Heart right ventricle (tissue), 16 donors: ENCODE measurements at regions not wholly inside any gene's neighbourhood (a gene's known extent, or its start where the extent isn't known, plus 50 kb on each side); places are given as distances from the start of the nearest gene placed in this dataset.
A peak's percentile ranks its signal among the peaks of the same experiment; 100 is the strongest.

ENCODE experiments used
- ATAC-seq, 8 donors: fragments of 200-7000 bp; cut with Tn5 transposase; one replicate each; pipeline ENCODE4 v1.9.1; 2020; ENCODE audit warnings: mild to moderate bottlenecking in 8 of 8, moderate library complexity in 8 of 8, moderate number of reproducible peaks in 1 of 8
- DNase-seq, 2 donors: peaks; one replicate each; pipeline ENCODE4 v3.0.0-alpha.2; 2020
- H3K27ac ChIP-seq, 10 donors: fragments of 200-600 bp; sonication (generic) in 2 of 10; one replicate each; pipeline versions ENCODE4 v1.5.0 to v1.8.0; 2020 to 2022; ENCODE audit warnings: mild to moderate bottlenecking in 3 of 10
- H3K27me3 ChIP-seq, 7 donors: fragments of 200-600 bp; one replicate each; pipeline ENCODE4 v1.8.0; 2021 to 2022; ENCODE audit warnings: mild to moderate bottlenecking in 2 of 7
- H3K36me3 ChIP-seq, 9 donors: fragments of 200-600 bp; sonication (generic) in 1 of 9; one replicate each; pipeline versions ENCODE4 v1.5.0 to v1.8.0; 2020 to 2022; ENCODE audit warnings: mild to moderate bottlenecking in 2 of 9
- H3K4me1 ChIP-seq, 9 donors: fragments of 200-600 bp; sonication (generic) in 1 of 9; one replicate each; pipeline versions ENCODE4 v1.5.0 to v1.8.0; 2020 to 2022; ENCODE audit warnings: mild to moderate bottlenecking in 4 of 9
- H3K4me3 ChIP-seq, 10 donors: fragments of 200-600 bp; sonication (generic) in 2 of 10; one replicate each; pipeline versions ENCODE4 v1.5.0 to v1.8.0; 2020 to 2022; ENCODE audit warnings: mild to moderate bottlenecking in 7 of 10, moderate library complexity in 2 of 10
- H3K9me3 ChIP-seq, 11 donors: fragments of 200-600 bp in 10 of 11; sonication (generic) in 2 of 11; one replicate each; pipeline versions ENCODE4 v1.5.0 to v1.8.0; 2013 to 2022; ENCODE audit warnings: mild to moderate bottlenecking in 2 of 11, control low read depth in 1 of 11, moderate library complexity in 1 of 11
- WGBS, 2 donors: extraction: QIAGEN DNeasy Blood & Tissue Kit; methylation state at CpG; one replicate each; pipeline ENCODE4 v1.1.7; 2013; ENCODE audit warnings: inconsistent platforms in 1 of 2; 5-methylcytosine and 5-hydroxymethylcytosine counted together
- intact Hi-C, 10 donors: fragments of 100-400 bp; cut with DNase I; formaldehyde crosslinking; loops; one replicate each; pipeline versions ENCODE4 v1.11.1 to v1.14.2; 2022
- TF ChIP-seq, protein P1 (sequence below), 9 donors: fragments of 200-600 bp; sonication (generic) in 2 of 9; IDR thresholded peaks; one replicate each; pipeline versions ENCODE4 v1.5.0 to v1.8.0; 2021 to 2022; ENCODE audit warnings: antibody characterized with exemption in 9 of 9, mild to moderate bottlenecking in 5 of 9, moderate library complexity in 1 of 9
- donor health status: Arrhythmogenic right ventricular cardiomyopathy.
- donor health status: ischemic (EF 13 %, LVEDD 7.1; RV severe dilation, severe dysfunction).
- donor health status: healthy with polysubstance abuse.
- donor health status: DM: no; HTN: yes; CAD: no.
- donor health status: DM: no; HTN: no; CAD: no.
- donor health status: ischemic (EF 25% LVEDD 6.9; RV normal size, moderate dysfunction).
- donor health status: ischemic (EF 25% LVEDD 5.7; RV mildly dilated, moderate dysfunction).
- donor health status: healthy.
- donor health status: DM: yes; HTN: yes; CAD: no.
- donor health status: Ischemic cardiomyopathy.
- donor health status: ischemic (EF 35%, LVEDD 5.7; RV mildly dilated, moderate dysfunction).
- donor health status: nonischemic (EF 11% LVEDD 7.7; RV severe dilation, severe dysfunction).
- donor health status: DM: yes; HTN: yes; CAD: no.
- donor health status: PGD.
- donor health status: ischemic (EF 29% LVEDD 5.4; RV normal size, mild dysfunction).
- donor health status: nonischemic (EF 23%, LVEDD 6.1; RV moderate dilation, normal function).

DNA sequence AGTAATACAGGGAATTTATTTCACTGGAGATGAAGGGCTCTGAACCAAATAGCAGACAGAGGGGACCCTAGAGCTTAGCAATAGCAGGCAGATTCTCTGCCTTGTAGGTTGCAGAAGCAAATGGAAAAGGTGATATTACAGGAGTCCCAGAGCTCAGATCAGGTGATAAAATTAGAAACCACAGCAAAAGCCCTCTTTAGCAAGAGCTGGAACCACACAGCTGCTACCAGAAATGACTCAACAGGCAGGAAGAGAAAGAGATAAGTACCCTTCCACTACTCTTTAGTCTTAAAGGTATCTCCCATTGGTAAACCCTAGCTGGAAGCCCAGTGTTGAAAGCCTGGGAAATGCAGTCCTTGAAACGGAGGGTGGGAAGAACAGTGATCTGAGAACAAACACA, 535.6 kb upstream of the GHITM start:
- H3K9me3 ChIP-seq = peaks cover 0 to 6% (median 0%) of the 10 kb centered on the region in 11 donors
- intact Hi-C loops = no loop called here
- H3K4me1 ChIP-seq = peaks cover 0 to 3% (median 0%) of the 10 kb centered on the region in 9 donors
- 68 to 69% methylated on average over 1 of the region's 1 CpG for WGBS, 2 donors
- DNase-seq = no peak
- ATAC-seq = peak in 2 of 8 donors; percentile 30 to 42
- H3K27ac ChIP-seq = no peak overlapping the region
- H3K4me3 ChIP-seq = no peak overlapping the region
- no peaks in the 10 kb centered on the region for H3K27me3 ChIP-seq
- TF ChIP-seq, protein P1, sequence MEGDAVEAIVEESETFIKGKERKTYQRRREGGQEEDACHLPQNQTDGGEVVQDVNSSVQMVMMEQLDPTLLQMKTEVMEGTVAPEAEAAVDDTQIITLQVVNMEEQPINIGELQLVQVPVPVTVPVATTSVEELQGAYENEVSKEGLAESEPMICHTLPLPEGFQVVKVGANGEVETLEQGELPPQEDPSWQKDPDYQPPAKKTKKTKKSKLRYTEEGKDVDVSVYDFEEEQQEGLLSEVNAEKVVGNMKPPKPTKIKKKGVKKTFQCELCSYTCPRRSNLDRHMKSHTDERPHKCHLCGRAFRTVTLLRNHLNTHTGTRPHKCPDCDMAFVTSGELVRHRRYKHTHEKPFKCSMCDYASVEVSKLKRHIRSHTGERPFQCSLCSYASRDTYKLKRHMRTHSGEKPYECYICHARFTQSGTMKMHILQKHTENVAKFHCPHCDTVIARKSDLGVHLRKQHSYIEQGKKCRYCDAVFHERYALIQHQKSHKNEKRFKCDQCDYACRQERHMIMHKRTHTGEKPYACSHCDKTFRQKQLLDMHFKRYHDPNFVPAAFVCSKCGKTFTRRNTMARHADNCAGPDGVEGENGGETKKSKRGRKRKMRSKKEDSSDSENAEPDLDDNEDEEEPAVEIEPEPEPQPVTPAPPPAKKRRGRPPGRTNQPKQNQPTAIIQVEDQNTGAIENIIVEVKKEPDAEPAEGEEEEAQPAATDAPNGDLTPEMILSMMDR (IDR thresholded peaks at IDR 0.05) = no peak
- H3K36me3 ChIP-seq = no peaks in the 10 kb centered on the region

GRCh38 chr10:83605783-83606630, 533.3 kb upstream of the GHITM start:
- TF ChIP-seq, protein P1 (IDR thresholded peaks at IDR 0.05) = no peak
- DNase-seq (no peak), ATAC-seq (peak in 3 of 8 donors; percentile 16 to 28 (median 19))
- Histone ChIP-seq H3K4me1 (peaks cover 0 to 3% (median 0%) of the 10 kb centered on the region in 9 donors), H3K27me3 (no peaks in the 10 kb centered on the region), H3K36me3 (no peaks in the 10 kb centered on the region), H3K27ac (peak overlapping the region in 5 of 10 donors; percentile 10 to 55 (median 29)), H3K4me3 (no peak overlapping the region), H3K9me3 (peaks cover 0 to 6% (median 0%) of the 10 kb centered on the region in 11 donors)
- intact Hi-C loops = no loop called here
- 47 to 78% methylated on average over 2 of the region's 2 CpGs for WGBS, 2 donors

DNA sequence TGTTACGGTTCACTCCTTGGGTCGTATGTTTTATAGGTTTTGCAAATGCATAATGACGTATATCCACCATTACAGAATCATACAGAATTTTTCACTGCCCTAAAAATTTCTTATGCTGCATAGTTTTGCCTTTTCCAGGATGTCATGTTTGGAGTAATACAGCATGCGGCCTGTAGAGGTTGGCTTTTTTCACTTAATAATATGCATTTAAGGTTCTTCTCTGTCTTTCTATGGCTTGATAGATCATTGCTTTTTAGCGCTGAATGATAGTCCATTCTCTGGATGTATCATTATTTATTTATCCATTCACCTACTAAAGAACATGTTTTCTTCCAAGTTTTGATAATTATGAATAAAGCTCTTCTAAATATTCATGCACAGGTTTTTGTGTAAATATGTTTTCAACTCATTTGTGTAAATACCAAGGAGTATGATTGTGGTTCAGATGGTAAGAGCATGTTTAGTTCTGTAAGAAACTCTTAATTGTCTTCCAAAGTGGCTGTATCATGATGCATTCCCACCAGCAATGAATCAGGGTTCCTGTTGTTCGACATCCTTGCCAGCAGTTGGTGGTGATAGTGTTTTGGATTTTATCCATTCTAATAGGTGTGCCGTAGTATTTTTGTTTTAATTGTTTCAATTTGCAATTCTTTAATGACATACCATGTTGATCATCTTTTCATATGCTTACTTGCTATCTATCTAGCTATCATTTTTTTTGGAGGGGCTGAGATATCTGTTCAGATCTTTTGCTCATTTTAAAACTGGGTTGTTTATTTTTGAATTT, 531.2 kb upstream of the GHITM start:
- H3K36me3 ChIP-seq = no peaks in the 10 kb centered on the region
- ATAC-seq (no peak), DNase-seq (no peak)
- peaks cover 0 to 3% (median 0%) of the 10 kb centered on the region in 9 donors for H3K4me1 ChIP-seq
- WGBS, 2 donors = 86 to 88% methylated on average over 7 of the region's 7 CpGs
- H3K27me3 ChIP-seq = no peaks in the 10 kb centered on the region
- intact Hi-C loops = no loop called here
- TF ChIP-seq, protein P1 (IDR thresholded peaks at IDR 0.05) = no peak
- H3K9me3 ChIP-seq = peaks cover 0 to 6% (median 0%) of the 10 kb centered on the region in 11 donors
- no peak overlapping the region for H3K27ac ChIP-seq
- H3K4me3 ChIP-seq = no peak overlapping the region

DNA sequence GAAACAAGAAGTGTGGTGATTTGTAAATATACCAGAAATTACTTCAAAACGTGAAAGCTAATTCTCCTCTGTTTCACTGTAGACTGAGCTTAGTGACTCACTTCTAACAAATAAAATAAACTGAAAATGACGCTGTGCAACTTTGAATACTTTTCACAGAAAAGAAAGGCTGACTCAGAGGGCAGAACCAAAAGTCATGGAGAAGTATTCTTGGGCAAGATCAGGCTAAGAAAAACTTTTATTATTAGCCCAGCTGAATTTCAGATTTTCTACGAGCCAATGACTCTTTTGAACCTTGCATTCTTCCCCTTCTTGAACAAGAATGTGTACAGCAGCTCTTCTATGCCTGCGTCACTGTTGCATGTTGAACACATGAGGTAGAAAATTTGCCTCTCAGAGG, 527.3 kb upstream of the GHITM start:
- 81 to 84% methylated on average over 4 of the region's 4 CpGs for WGBS, 2 donors

More for the DNA sequence above, 527.3 kb upstream of the GHITM start:
- intact Hi-C loops = no loop called here
- TF ChIP-seq, protein P1 (IDR thresholded peaks at IDR 0.05) = no peak
- Histone ChIP-seq H3K9me3 (peaks cover 0 to 3% (median 0%) of the 10 kb centered on the region in 11 donors), H3K27ac (no peak overlapping the region), H3K36me3 (no peaks in the 10 kb centered on the region), H3K4me1 (no peaks in the 10 kb centered on the region), H3K27me3 (no peaks in the 10 kb centered on the region), H3K4me3 (no peak overlapping the region)
- ATAC-seq = no peak
- no peak for DNase-seq
